NCI-H2171 (cell line): ENCODE measurements at regions not wholly inside any gene's neighbourhood (a gene's known extent, or its start where the extent isn't known, plus 50 kb on each side); places are given as distances from the start of the nearest gene placed in this dataset.

Experiments used
- DNase-seq: peaks from one replicate; lab custom pipeline; 2025; lab: John Stamatoyannopoulos, UW

DNA sequence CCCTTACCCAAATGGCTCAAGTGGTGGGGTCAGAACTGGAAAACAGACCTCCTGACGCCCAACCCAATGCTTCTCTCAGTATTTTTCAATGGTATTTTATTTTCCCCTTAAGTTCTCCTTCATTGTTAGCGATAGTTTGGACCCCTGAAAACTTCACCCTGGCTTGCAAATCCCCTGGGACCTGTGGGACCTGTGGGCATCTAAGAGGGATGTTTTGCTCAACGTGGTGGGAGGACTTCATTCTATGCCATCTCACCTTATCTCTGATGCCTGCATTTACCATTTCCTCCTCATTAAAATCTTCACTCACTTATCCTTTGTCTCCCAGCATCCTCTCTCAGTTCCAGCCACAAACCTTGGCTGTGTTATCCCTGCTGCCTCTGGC, 59.4 kb upstream of the GZMB start:
- no peak for DNase-seq

DNA sequence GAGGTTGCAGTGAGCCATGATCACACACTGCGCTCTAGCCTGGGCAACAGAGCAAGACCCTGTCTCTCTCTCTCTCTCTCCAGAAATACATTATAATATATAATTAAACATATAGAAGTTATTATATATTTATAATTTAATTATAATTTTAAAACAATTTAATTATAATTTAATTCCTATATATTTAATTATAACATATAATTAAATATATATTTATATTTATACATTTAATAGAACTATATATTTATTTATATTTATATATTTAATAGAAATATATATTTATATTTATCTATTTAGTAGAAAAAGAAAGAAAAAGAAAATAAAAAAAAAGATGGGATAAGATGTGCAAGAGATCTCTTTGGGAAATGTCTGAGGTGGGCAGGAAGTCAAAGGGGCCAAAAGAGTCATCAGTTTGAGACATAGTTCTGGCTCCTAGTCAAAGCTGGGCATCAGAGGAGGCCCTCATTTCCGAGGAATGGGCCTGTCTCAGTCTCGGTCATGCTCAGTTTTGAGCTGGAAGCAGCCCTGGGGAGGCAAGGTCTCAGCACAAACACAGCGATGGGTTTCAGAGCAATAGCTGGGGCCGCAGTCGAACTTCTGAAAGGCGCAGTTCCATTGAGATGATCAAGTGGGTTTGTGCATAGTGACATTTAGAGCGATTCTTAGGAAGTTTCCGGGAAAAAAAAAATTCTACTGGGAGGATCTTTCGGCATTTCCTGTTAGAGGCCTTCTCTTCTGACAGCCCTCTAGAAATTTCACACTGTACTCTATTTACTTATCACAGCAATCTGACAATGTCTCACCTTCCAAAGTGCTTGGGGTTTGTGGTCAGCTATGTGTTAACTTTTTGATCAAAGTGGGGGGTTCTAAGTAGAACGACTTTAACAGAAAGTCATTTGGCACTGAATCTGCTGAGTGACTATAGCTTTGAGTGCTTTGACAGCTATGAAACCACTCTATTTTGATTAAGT, 58.7 kb upstream of the GZMB start:
- DNase-seq: no peak

DNA sequence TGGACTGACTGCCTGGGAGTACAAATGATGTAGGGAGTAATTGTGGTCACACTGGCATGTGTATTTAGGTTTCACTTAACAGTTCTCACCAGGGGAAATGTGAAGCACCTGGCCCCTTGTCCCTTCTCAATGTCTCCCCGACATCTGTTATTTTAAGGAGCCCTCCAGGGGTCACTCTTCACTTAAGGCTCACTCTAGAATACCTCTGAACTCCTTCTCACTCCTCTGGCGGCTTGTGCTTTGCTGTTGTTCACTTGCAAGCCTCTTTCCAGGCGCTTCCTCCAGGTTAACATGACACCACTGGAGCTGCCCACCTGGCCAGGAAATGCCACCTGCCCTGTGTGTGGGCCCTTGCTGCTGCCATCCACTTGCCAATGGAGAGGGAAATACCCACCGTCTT, 56.5 kb upstream of the GZMB start:
- DNase-seq: no peak

DNA sequence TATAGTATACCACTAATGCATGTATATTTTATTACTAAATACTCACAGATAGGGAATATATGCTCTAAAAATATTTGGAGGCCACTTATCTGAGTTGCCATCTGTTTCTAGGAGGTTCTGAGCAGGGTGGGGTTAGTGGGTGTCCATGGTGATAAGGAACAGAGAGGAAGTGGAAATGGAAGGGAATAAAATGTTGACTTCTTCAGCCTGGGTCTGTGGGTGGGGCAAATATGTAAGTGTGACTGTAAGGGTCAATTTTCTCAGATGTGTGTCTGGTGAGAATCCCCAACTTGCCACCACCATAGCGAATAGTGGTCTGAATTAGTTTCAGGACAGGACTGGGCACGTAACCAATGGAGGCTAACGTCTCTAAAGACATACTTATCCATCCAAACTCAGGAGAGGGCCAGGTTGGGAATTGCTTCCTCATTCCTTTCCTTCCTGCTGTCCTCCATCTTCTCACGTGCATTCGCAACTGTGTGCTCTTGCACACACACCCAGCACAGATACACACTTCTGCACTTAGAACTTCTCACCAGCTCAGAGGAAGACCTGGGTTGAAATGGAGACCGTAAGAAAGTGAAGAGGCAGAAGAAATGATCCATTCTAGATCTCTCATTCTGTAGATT, 54.2 kb upstream of the GZMB start:
- no peak for DNase-seq
